ENCODE measurements at regions not wholly inside any gene's neighbourhood (a gene's known extent, or its start where the extent isn't known, plus 50 kb on each side); places are given as distances from the start of the nearest gene placed in this dataset.

DNA sequence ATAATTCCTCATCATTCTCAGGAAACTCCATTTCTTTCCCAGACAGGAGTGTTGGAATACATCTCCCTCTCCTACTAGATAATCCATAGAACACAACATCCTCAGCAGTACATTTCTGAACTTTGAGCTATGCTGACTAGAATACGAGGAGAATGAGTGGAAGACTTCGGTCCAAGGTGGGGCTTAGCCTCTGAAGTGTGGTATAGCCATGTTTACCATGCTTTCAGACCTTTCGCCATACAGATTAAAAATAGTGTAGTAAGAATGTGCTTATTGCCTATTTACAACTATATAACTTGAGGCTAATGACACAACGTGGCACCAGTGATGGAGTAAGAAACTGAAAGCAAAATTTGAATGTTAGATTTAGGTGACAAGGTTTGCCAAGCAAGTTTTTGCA is 184.5 kb upstream of the KRR1 start:
- TF ChIP-seq, protein P1, sequence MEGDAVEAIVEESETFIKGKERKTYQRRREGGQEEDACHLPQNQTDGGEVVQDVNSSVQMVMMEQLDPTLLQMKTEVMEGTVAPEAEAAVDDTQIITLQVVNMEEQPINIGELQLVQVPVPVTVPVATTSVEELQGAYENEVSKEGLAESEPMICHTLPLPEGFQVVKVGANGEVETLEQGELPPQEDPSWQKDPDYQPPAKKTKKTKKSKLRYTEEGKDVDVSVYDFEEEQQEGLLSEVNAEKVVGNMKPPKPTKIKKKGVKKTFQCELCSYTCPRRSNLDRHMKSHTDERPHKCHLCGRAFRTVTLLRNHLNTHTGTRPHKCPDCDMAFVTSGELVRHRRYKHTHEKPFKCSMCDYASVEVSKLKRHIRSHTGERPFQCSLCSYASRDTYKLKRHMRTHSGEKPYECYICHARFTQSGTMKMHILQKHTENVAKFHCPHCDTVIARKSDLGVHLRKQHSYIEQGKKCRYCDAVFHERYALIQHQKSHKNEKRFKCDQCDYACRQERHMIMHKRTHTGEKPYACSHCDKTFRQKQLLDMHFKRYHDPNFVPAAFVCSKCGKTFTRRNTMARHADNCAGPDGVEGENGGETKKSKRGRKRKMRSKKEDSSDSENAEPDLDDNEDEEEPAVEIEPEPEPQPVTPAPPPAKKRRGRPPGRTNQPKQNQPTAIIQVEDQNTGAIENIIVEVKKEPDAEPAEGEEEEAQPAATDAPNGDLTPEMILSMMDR (IDR thresholded peaks at IDR 0.05): no peak
- Mint-ChIP-seq H3K9me3 (no peaks in the 10 kb centered on the region), H3K4me1 (ENCODE audit: low read depth) (no peaks in the 10 kb centered on the region), H3K4me3 (no peak overlapping the region), H3K36me3 (ENCODE audit: low read depth) (no peaks in the 10 kb centered on the region), H3K27me3 (no peaks in the 10 kb centered on the region), H3K27ac (no peak overlapping the region)
- intact Hi-C loops (cut with DNase I, micrococcal nuclease): no loop called here
- DNase-seq (no peak), ATAC-seq (ENCODE audit: poor library complexity) (no peak)
- no peaks in the 10 kb centered on the region for H3K36me3 ChIP-seq (ENCODE audit: insufficient read depth, low read length)
- ChIA-PET POLR2A (no interaction called here), CTCF (no interaction called here)
- no peaks in the 10 kb centered on the region for H3K4me1 ChIP-seq (ENCODE audit: insufficient read depth, low read length)
- no peak overlapping the region for H3K4me3 ChIP-seq (ENCODE audit: low read length)
- H3K27ac ChIP-seq (ENCODE audit: low read depth in 1 of 2, low read length in 2 of 2): no peak overlapping the region
- no peaks in the 10 kb centered on the region for H3K27me3 ChIP-seq (ENCODE audit: control insufficient read depth in 1 of 2, insufficient read depth in 2 of 2, low read length in 2 of 2)
- no peaks in the 10 kb centered on the region for H3K9me3 ChIP-seq (ENCODE audit: control insufficient read depth in 1 of 2, insufficient read depth in 1 of 2, low read length in 2 of 2)

DNA sequence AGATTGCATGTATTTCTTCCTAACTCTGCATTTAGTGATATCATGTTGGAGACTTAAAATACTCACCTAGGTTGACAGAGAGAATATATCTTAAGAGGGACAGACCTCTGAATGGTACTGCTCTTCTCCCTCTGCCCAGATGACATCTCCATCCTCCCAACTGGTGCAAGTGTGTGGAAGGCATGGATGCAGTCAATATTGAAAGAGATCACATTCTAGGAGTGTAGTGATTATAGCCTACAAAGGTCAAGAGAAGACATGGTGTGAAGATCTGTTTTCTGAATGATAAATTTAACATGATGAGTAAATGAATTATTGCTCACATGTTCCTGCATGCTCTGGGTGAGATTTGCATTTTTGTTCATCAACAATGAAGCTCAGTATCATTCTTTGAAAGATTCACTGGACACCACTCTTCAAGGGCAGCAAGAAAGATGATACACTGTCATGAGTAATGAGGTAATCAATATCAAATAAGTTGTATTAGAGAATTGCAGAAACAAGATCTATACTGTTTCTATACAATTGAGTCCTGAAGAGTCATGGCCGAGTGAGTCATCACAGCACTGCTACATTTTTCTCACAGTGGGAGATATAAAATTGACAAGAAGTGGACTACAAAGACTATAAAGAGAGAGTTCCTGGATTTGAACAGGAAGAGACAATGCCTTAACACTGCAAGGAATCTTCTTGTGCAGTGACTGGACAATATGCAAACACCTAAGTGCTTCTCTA is 183.3 kb upstream of the KRR1 start:
- no peak overlapping the region for H3K27ac ChIP-seq (ENCODE audit: low read depth in 1 of 2, low read length in 2 of 2)
- CTCF ChIA-PET: no interaction called here
- no peaks in the 10 kb centered on the region for H3K9me3 Mint-ChIP-seq
- H3K27ac Mint-ChIP-seq: no peak overlapping the region
- TF ChIP-seq, protein P1 (IDR thresholded peaks at IDR 0.05): no peak
- no peaks in the 10 kb centered on the region for H3K36me3 Mint-ChIP-seq (ENCODE audit: low read depth)
- H3K4me1 ChIP-seq (ENCODE audit: insufficient read depth, low read length): no peaks in the 10 kb centered on the region
- no peaks in the 10 kb centered on the region for H3K4me1 Mint-ChIP-seq (ENCODE audit: low read depth)
- ATAC-seq (ENCODE audit: poor library complexity): no peak
- H3K27me3 ChIP-seq (ENCODE audit: control insufficient read depth in 1 of 2, insufficient read depth in 2 of 2, low read length in 2 of 2): no peaks in the 10 kb centered on the region
- POLR2A ChIA-PET: no interaction called here
- no peak overlapping the region for H3K4me3 ChIP-seq (ENCODE audit: low read length)
- H3K9me3 ChIP-seq (ENCODE audit: control insufficient read depth in 1 of 2, insufficient read depth in 1 of 2, low read length in 2 of 2): no peaks in the 10 kb centered on the region
- no peak for DNase-seq
- no peak overlapping the region for H3K4me3 Mint-ChIP-seq
- intact Hi-C loops (cut with DNase I, micrococcal nuclease): no loop called here
- H3K36me3 ChIP-seq (ENCODE audit: insufficient read depth, low read length): no peaks in the 10 kb centered on the region
- H3K27me3 Mint-ChIP-seq: no peaks in the 10 kb centered on the region

DNA sequence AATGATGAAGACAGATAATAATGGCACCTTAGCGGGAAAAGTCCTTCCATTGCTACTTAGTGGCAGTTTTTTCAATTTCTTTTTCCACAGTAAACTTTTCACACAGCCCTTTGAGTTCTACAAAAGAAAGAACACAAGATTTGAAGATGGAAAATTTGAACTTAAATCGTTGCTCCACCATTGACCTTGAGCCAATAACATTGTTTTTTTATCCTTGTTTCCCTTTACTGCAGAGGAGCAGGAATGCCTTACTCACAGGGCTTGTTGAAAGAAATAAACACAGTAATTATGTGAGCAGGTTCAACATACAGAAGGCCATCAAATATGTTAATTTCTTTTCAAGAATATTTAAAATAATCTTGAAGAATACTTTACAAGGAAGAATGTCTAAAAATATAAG is 181.5 kb upstream of the KRR1 start:
- Histone ChIP-seq H3K9me3 (ENCODE audit: control insufficient read depth in 1 of 2, insufficient read depth in 1 of 2, low read length in 2 of 2) (no peaks in the 10 kb centered on the region), H3K27ac (ENCODE audit: low read depth in 1 of 2, low read length in 2 of 2) (no peak overlapping the region), H3K4me1 (ENCODE audit: insufficient read depth, low read length) (no peaks in the 10 kb centered on the region), H3K36me3 (ENCODE audit: insufficient read depth, low read length) (no peaks in the 10 kb centered on the region), H3K27me3 (ENCODE audit: control insufficient read depth in 1 of 2, insufficient read depth in 2 of 2, low read length in 2 of 2) (no peaks in the 10 kb centered on the region), H3K4me3 (ENCODE audit: low read length) (no peak overlapping the region)
- TF ChIP-seq, protein P1 (IDR thresholded peaks at IDR 0.05): no peak
- no peaks in the 10 kb centered on the region for H3K27me3 Mint-ChIP-seq
- no peak overlapping the region for H3K4me3 Mint-ChIP-seq
- no peak for DNase-seq
- H3K27ac Mint-ChIP-seq: no peak overlapping the region
- H3K36me3 Mint-ChIP-seq (ENCODE audit: low read depth): no peaks in the 10 kb centered on the region
- POLR2A ChIA-PET: no interaction called here
- CTCF ChIA-PET: no interaction called here
- ATAC-seq (ENCODE audit: poor library complexity): no peak
- H3K4me1 Mint-ChIP-seq (ENCODE audit: low read depth): no peaks in the 10 kb centered on the region
- no peaks in the 10 kb centered on the region for H3K9me3 Mint-ChIP-seq
- intact Hi-C loops (cut with DNase I, micrococcal nuclease): no loop called here

Data from CD4-positive, alpha-beta T cell (primary cell).